ENCODE measurements at regions not wholly inside any gene's neighbourhood (a gene's known extent, or its start where the extent isn't known, plus 50 kb on each side); places are given as distances from the start of the nearest gene placed in this dataset.
"Not testable (repeated sequence)": the region's sequence is repeated elsewhere in the genome, so short reads cannot be mapped to it uniquely, and the experiment has no call there.

- no peak overlapping the region for H3K4me3 ChIP-seq
- H3K36me3 ChIP-seq (ENCODE audit: insufficient read depth, low read length), result no peaks in the 10 kb centered on the region
- DNase-seq (ENCODE audit: low read depth, low spot score), result no peak
- H3K27ac ChIP-seq, result no peak overlapping the region
- TF ChIP-seq FOXP2 (optimal IDR thresholded peaks at IDR 0.05; ENCODE audit: control extremely low read depth, extremely low read length, insufficient read depth), result no peak
- TF ChIP-seq EZH2 (IDR thresholded peaks at IDR 0.05), result no peak
- TF ChIP-seq POLR2AphosphoS5 (IDR thresholded peaks at IDR 0.05; ENCODE audit: borderline replicate concordance, low read depth, low read length), result no peak
- no peaks in the 10 kb centered on the region for H3K9me3 ChIP-seq (ENCODE audit: low read depth, low read length)
- H3K9ac ChIP-seq (ENCODE audit: insufficient read length), result no peak overlapping the region
Measured at GRCh38 chr4:79666875-79667274, 258.8 kb upstream of the GK2 start.

GRCh38 chr4:79666112-79666511 is 258.1 kb upstream of the GK2 start:
- no peak for DNase-seq (ENCODE audit: low read depth, low spot score)
- no peaks in the 10 kb centered on the region for H3K36me3 ChIP-seq (ENCODE audit: insufficient read depth, low read length)
- no peak for TF ChIP-seq POLR2AphosphoS5 (IDR thresholded peaks at IDR 0.05; ENCODE audit: borderline replicate concordance, low read depth, low read length)
- no peak for TF ChIP-seq EZH2 (IDR thresholded peaks at IDR 0.05)
- TF ChIP-seq FOXP2 (optimal IDR thresholded peaks at IDR 0.05; ENCODE audit: control extremely low read depth, extremely low read length, insufficient read depth), result no peak
- no peaks in the 10 kb centered on the region for H3K9me3 ChIP-seq (ENCODE audit: low read depth, low read length)
- H3K9ac ChIP-seq (ENCODE audit: insufficient read length), result no peak overlapping the region
- no peak overlapping the region for H3K27ac ChIP-seq
- H3K4me3 ChIP-seq, result no peak overlapping the region

GRCh38 chr4:79663865-79664264 is 255.8 kb upstream of the GK2 start:
- Histone ChIP-seq H3K9me3 (ENCODE audit: low read depth, low read length) (no peaks in the 10 kb centered on the region), H3K27ac (no peak overlapping the region), H3K4me3 (no peak overlapping the region), H3K36me3 (ENCODE audit: insufficient read depth, low read length) (no peaks in the 10 kb centered on the region), H3K9ac (ENCODE audit: insufficient read length) (no peak overlapping the region)
- TF ChIP-seq FOXP2 (optimal IDR thresholded peaks at IDR 0.05; ENCODE audit: control extremely low read depth, extremely low read length, insufficient read depth) (no peak), EZH2 (IDR thresholded peaks at IDR 0.05) (no peak), POLR2AphosphoS5 (IDR thresholded peaks at IDR 0.05; ENCODE audit: borderline replicate concordance, low read depth, low read length) (no peak)
- no peak for DNase-seq (ENCODE audit: low read depth, low spot score)

DNA sequence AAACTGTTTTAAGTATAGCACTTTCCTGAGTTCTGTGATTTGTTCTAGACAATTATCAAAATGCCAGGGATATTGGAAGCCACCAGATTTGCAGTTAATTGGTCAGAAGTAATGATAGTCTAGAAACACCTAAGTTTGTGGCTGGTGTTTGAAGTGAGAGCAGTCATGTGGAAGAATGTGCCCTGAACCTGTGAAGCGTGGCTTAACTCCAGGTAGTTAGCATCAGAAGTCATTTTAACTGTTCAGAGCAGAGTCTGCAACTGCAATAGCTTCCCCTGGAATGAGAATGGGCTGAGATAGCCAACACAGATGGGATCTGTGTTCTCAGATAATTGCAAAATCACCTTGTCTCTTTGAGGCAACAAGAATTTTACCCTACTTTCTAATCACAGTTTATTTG is 255.1 kb upstream of the GK2 start:
- Histone ChIP-seq H3K27ac (no peak overlapping the region), H3K9ac (ENCODE audit: insufficient read length) (no peak overlapping the region), H3K4me3 (no peak overlapping the region), H3K36me3 (ENCODE audit: insufficient read depth, low read length) (no peaks in the 10 kb centered on the region), H3K9me3 (ENCODE audit: low read depth, low read length) (no peaks in the 10 kb centered on the region)
- DNase-seq (ENCODE audit: low read depth, low spot score), result no peak
- TF ChIP-seq FOXP2 (optimal IDR thresholded peaks at IDR 0.05; ENCODE audit: control extremely low read depth, extremely low read length, insufficient read depth) (no peak), POLR2AphosphoS5 (IDR thresholded peaks at IDR 0.05; ENCODE audit: borderline replicate concordance, low read depth, low read length) (no peak), EZH2 (IDR thresholded peaks at IDR 0.05) (no peak)

GRCh38 chr4:79662651-79663050 is 254.6 kb upstream of the GK2 start:
- H3K4me3 ChIP-seq, result no peak overlapping the region
- no peak overlapping the region for H3K27ac ChIP-seq
- H3K9ac ChIP-seq (ENCODE audit: insufficient read length), result no peak overlapping the region
- H3K36me3 ChIP-seq (ENCODE audit: insufficient read depth, low read length), result no peaks in the 10 kb centered on the region
- DNase-seq (ENCODE audit: low read depth, low spot score), result no peak
- TF ChIP-seq POLR2AphosphoS5 (IDR thresholded peaks at IDR 0.05; ENCODE audit: borderline replicate concordance, low read depth, low read length) (no peak), EZH2 (IDR thresholded peaks at IDR 0.05) (no peak), FOXP2 (optimal IDR thresholded peaks at IDR 0.05; ENCODE audit: control extremely low read depth, extremely low read length, insufficient read depth) (no peak)
- H3K9me3 ChIP-seq (ENCODE audit: low read depth, low read length), result no peaks in the 10 kb centered on the region

GRCh38 chr4:79661196-79661595 is 253.2 kb upstream of the GK2 start:
- TF ChIP-seq FOXP2 (optimal IDR thresholded peaks at IDR 0.05; ENCODE audit: control extremely low read depth, extremely low read length, insufficient read depth), result no peak
- no peak for TF ChIP-seq EZH2 (IDR thresholded peaks at IDR 0.05)
- TF ChIP-seq POLR2AphosphoS5 (IDR thresholded peaks at IDR 0.05; ENCODE audit: borderline replicate concordance, low read depth, low read length), result no peak
- Histone ChIP-seq H3K4me3 (no peak overlapping the region), H3K9ac (ENCODE audit: insufficient read length) (no peak overlapping the region), H3K27ac (no peak overlapping the region), H3K9me3 (ENCODE audit: low read depth, low read length) (no peaks in the 10 kb centered on the region), H3K36me3 (ENCODE audit: insufficient read depth, low read length) (no peaks in the 10 kb centered on the region)
- no peak for DNase-seq (ENCODE audit: low read depth, low spot score)

DNA sequence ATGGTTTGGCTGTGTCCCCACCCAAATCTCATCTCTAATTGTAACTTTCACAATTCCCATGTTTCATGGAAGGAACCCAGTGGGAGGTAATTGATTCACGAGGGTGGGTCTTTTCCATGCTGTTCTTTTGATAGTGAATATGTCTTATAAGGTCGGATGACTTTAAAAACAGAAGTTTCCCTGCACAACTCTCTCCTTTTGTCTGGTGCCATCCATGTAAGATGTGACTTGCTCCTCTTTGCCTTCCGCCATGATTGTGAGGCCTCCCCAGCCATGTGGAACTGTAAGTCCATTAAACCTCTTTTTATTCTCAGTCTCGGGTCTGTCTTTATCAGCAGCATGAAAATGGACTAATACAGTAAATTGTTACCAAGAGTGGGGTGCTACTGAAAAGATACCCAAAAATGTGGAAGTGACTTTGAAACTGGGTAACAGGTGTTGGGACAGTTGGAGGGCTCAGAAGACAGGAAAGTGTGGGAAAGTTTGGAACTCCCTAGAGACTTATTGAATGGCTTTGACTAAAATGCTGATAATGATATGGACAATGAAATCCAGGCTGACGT is 251.4 kb upstream of the GK2 start:
- H3K27ac ChIP-seq; H3K36me3 ChIP-seq (ENCODE audit: insufficient read depth, low read length); H3K9ac ChIP-seq (ENCODE audit: insufficient read length); H3K4me3 ChIP-seq; H3K9me3 ChIP-seq (ENCODE audit: low read depth, low read length); DNase-seq (ENCODE audit: low read depth, low spot score): not testable (repeated sequence)

- TF ChIP-seq EZH2 (IDR thresholded peaks at IDR 0.05) (no peak), POLR2AphosphoS5 (IDR thresholded peaks at IDR 0.05; ENCODE audit: borderline replicate concordance, low read depth, low read length) (no peak), FOXP2 (optimal IDR thresholded peaks at IDR 0.05; ENCODE audit: control extremely low read depth, extremely low read length, insufficient read depth) (no peak)
- no peaks in the 10 kb centered on the region for H3K36me3 ChIP-seq (ENCODE audit: insufficient read depth, low read length)
- H3K9me3 ChIP-seq (ENCODE audit: low read depth, low read length), result no peaks in the 10 kb centered on the region
- H3K27ac ChIP-seq, result no peak overlapping the region
- H3K9ac ChIP-seq (ENCODE audit: insufficient read length), result no peak overlapping the region
- no peak overlapping the region for H3K4me3 ChIP-seq
- no peak for DNase-seq (ENCODE audit: low read depth, low spot score)
Measured at GRCh38 chr4:79657379-79657778, 249.4 kb upstream of the GK2 start.

- H3K36me3 ChIP-seq (ENCODE audit: insufficient read depth, low read length), result no peaks in the 10 kb centered on the region
- no peak overlapping the region for H3K27ac ChIP-seq
- H3K9ac ChIP-seq (ENCODE audit: insufficient read length), result no peak overlapping the region
- no peak overlapping the region for H3K4me3 ChIP-seq
- DNase-seq (ENCODE audit: low read depth, low spot score), result no peak
- TF ChIP-seq EZH2 (IDR thresholded peaks at IDR 0.05) (no peak), POLR2AphosphoS5 (IDR thresholded peaks at IDR 0.05; ENCODE audit: borderline replicate concordance, low read depth, low read length) (no peak)
- H3K9me3 ChIP-seq (ENCODE audit: low read depth, low read length), result no peaks in the 10 kb centered on the region
Measured at GRCh38 chr4:79653871-79654270, 245.8 kb upstream of the GK2 start.

Measured in SK-N-MC (cell line).